GM04504 (cell line): ENCODE measurements at regions not wholly inside any gene's neighbourhood (a gene's known extent, or its start where the extent isn't known, plus 50 kb on each side); places are given as distances from the start of the nearest gene placed in this dataset.
"Not testable (repeated sequence)": the region's sequence is repeated elsewhere in the genome, so short reads cannot be mapped to it uniquely, and the experiment has no call there.

ENCODE experiments used
- DNase-seq: peaks from one replicate; pipeline ENCODE4 v3.0.0-alpha.2; 2012; ENCODE audit warnings: low read depth

DNA sequence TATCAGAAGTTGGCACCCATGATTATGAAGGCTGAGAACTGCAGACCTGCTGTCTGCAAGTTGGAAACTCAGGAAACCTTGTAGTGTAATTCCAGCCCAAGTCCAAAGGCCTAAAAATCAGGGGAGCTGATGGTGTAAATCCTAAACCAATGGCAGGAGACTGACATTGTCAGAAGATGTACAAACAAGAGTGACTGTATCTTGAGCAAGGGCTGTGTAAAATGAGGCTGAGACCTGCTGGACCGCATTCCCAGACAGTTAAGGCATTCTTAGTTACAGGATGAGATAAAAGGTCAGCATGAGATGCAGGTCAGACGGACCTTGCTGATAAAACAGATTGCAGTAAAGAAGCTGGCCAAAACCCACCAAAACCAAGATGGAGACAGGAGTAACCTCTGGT is 147.7 kb downstream of the COG6 start:
- DNase-seq = no peak

DNA sequence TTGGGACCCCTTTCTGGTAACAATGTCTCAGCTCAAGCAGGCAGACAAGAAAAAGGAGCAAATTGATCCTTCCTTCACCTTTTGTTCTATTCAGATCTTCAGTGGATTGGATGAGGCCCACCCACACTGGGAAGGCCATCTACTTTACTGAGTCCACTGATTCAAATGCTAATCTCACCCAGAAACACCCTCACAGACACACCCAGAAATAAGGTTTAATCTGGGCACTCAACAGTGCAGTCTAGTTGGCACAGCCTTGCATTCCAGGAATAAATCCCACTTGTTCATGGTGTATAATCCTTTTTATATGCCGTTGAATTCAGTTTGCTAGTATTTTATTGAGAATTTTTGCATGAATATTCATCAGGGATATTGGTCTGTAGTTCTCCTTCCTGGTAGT is 148.4 kb downstream of the COG6 start:
- no peak for DNase-seq

DNA sequence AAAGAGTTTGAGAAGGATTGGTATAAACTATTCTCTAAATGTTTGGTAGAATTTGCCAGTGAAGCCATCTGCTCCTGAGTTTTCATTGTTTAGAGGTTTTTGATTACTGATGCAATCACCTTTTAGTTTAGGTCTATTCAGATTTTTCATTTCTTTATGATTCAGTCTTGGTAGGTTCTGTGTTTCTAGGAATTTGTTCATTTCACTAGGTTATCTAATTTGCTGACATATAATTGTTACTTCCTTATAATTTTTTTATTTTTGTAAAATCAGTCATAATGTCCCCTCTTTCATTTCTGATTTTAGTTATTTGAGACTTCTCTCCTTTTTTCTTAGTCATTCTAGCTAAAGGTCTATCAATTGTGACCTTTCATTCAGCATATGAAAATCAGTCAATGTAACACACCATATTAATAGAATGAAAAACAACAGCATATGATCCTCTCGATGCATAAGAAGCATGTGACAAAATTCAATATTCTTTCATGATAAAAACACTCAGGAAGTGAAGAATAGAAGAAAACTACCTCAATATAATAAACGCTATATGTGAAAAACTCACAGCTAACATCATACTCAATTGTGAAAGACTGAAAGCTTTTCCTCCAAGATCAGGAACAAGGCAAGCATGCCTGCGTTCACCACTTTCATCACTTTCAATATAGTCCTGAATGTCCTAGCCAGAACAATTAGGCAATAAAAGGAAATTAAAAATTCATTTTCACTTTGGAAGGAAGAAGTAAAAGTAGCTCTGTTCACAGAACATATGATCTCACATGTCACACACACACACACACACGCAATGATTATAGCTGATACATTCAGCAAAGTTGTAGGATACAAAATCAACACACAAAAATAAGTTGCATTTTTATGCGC is 149.1 kb downstream of the COG6 start:
- DNase-seq = no peak

DNA sequence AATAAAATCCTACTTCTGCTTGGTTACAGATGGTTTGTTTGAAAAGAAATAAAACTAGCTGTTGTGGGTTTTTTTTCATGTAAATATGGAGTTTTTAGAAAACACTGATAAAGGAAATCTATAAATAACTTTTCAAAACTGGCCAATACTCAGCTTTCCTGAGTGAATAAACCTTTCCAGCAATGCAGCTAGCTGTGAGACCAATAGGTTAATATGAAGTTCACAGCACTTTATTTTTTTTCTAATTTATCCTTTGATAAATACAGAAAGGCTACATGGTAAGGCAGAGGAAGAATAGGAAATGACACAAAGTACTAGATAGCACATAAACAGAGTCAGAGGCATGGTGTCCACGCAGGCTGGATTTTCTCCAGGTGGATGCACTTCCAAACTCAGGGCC is 154.0 kb downstream of the COG6 start:
- DNase-seq = no peak

DNA sequence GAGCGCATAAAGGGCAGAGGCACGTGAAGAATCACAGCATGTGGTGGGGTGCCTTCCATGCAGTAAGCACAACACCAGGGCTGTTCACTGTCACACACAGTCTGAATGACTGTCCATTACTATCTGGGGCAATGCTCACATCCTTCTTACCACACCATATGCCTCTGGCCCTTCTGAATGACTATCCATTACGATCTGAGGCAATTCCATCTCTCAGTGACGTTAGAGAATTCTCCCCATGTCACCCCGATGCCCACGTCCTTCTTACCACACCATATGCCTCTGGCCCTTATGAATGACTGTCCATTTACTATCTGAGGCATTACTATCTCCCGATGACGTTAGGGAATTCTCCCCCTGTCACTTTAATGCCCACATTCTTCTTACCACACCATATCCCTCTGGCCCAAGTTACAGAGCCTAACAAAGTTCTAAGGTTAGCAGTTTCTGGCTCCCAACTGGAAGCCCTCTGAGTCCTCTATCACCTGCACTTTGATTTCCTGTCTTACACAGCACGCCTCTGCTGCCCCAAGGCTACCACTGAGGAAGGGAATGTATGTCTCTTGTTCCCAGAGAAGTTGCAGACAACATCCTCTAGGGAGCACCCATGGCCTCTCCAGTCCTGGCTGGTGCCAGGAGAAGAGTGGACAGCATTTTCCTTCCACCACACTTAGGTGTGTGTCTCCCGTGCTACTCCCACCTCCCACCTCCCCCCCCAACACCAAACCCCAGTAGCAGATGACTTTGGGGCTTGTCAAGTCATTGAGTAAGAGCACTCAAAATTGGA is 154.8 kb downstream of the COG6 start:
- DNase-seq = no peak

DNA sequence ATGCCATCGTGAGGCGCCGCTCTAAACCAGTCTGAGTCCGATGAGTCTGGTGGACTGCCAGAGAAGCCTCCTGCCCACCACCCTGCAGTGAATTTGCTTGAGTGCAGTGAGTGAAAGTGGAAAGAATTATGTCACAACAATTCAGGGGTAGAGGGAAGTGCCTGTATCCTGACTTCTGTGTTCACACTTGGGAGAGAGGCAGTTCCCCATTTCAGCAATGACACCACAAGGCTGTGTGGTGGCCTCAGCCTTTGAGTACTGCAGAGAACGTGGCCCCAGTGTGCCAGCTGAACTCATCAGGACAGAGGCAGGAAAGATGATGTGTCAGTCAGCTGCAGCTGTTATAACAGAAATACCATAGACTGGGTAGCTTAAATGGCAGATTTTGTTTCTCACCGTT is 155.6 kb downstream of the COG6 start:
- DNase-seq = no peak

DNA sequence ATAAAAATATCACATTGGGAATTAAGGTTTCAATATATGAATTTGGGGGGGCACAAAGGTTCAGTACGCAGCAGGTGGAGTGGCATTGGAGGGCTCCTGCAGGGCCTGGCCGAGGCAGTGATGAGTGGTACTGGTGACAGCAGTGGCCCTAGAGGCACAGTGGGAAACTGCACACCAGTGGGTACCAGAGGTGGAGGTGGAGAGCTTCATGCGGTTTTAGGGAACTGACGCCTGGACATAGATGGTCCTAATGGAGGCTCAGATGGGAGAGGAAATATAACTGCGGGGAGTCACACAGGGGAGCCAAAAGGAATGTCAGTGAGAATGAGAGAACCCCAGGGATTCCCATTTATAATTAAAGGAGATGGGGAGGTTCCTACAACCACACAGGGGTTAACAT is 156.2 kb downstream of the COG6 start:
- no peak for DNase-seq

DNA sequence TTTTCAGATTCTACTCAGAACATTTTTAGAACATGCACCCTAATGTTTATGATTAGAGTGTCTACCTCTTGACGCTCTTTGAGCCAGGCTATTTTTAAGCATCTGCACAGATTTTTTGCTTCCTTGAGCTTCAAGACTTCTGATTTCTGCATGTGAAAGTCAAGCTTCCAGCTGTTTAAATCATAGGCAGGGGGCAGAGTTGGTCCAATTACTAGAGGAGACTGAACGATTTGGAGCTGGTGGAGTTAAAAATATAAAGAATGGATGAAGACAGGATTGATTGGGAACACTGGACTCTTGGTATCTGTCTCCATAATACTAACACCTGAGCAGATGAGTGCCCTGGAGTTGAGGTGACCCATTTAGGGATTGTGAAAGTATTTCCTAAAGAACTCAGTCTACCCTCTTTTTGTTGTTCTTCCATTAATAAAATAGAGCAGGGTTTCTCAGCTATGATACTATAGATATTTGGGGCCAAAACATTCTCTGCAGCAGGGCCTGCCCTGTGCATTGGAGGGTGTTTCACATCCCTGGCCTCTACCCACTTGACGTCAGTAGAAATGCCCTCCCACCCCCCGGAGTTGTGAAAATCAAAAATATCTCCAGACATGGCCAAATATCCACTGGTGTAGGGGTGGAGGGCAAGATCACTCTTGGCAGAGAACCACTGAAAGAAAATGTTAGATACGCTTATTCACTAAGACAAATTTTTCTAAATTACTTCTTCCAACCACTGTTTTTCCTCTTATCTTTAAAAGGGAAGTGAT is 160.1 kb downstream of the COG6 start:
- no peak for DNase-seq

DNA sequence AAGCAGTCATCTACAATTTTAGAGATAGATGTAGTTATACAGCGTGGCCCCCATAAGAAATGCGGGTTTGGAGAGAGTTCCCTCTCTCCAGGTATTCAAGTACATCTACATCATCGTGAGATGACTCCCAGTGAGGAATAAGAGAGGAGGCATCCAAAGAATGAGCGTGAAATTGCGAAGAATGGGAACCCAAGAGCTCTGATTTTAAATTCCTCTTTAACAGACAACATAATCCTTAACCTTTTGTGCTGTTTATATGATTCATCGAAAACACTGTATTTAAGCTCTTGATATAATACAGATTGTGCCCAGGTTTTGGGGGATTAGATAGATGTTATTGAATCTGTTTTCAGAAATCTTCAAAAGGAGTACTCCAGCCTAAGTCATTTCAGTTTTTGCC is 161.5 kb downstream of the COG6 start:
- no peak for DNase-seq

DNA sequence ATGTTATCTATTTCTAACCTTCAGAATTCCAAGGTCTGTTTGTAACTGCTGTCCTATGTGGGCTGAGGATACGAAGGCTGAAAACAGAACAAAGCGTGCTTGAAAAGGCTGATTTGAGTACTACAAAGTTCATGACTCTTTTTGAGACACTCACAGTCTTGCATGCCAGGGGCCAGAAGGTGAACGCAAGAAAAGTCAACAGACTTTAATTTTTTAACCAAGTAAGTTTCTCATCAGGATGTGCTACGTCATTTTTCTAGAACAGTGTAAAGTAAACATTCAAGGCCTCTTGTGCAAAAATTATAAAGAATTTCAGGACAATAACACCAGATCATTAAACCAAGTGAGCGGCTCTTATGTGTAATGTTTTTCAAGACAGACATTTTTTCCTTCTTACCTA is 163.5 kb downstream of the COG6 start:
- DNase-seq = no peak

DNA sequence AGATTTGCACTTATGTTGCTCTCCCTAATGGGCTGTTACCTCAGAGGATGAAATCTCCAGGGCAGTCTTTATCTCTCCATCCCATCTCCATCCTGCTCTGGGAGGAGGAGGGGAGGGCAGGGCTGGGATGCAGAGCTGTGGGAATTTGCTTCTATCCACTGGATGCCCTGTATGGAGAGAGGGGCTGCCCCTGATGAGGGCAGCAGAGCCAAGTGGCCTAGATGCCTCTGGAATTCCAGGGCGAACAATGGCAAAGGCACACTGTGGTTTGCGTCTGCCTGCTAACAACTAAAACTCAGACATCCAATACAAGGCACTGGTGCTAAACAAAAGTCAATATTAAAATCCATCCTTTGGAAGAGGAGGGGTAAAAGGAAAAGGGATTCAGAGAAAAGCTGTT is 165.1 kb downstream of the COG6 start:
- DNase-seq = no peak

DNA sequence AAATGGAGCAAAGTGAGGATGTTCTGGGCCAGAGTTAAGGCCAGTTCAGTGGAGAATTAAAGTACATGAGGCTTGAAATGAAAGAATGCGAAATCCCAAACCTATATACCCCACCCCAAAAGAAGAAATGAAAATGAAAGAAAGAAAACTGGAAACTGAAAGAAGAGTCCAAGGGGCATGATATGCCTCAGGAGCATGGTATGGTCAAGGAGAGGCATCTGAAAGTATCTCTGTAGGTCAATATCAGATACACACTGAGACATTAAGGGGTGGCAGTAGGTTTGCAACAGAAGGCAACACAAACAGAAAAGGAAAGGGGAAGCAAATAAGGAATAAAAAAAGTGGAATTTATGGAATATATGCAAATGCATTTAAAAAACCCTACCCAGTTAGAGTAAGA is 166.5 kb downstream of the COG6 start:
- DNase-seq = no peak

DNA sequence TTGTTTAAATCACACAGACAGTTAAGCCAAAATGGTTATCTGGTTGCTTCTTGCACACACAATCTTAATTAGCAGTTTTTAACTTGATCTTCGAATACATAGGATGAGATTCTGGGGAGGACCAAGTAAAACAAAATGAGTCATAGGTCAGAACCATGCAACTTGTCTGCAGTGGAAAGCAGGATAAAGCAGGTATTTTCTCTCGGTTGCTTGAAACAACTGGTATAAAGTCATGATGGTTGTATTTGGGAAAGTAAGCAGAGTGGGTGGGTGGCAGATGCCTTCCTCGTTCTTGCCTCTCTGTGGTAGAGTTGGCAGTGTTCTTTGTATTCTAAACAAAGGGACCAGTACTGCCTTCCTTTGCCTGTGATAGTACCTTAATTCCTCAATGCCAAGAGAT is 167.0 kb downstream of the COG6 start:
- no peak for DNase-seq

DNA sequence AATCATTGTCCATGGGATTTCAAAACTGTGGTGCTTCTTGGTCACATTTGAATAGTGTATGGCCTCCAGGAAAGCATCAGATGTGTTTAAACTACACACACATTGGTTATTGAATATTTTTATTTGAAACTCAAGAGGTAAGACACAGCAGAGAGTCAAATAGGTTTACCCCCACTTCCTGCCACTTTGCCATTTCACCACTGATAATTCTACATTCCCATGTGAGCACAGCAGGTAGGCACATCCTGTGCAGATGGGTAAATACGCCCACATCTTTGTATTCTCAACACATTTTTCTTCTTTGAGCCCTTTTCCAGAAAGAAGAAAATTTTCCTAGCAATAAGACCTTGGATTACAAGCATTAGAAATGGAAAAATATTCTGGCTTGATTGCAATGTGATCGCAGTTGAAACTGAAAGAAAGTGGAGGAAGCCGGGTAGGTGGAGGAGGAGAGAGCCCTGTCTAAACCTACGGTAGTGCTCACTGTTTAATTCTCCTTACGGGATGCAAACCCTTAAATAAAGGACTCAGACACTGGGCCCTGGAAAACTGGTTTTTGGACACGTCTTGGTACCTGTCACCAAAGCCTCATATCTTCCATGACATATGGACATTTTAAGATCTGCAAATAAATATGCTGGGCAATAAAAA is 167.7 kb downstream of the COG6 start:
- no peak for DNase-seq

DNA sequence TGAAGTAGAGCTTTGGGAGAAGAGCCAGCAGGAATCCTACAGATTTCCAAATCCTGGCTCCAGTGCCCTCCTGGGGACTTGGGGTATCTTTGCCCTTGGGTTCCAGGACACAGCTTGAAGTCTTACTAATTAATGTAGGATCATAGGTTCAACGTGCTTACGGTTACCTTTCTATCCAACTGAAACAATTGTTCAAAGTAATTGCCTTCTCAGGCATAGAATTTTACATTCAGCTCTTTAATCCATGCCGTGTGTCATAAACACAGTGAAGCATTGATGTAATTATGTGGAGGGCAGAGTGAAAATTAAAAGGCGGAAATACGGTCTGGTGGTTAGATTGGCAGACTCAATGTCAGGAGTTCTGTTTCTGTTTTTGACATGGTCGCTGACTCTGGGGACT is 170.4 kb downstream of the COG6 start:
- no peak for DNase-seq

DNA sequence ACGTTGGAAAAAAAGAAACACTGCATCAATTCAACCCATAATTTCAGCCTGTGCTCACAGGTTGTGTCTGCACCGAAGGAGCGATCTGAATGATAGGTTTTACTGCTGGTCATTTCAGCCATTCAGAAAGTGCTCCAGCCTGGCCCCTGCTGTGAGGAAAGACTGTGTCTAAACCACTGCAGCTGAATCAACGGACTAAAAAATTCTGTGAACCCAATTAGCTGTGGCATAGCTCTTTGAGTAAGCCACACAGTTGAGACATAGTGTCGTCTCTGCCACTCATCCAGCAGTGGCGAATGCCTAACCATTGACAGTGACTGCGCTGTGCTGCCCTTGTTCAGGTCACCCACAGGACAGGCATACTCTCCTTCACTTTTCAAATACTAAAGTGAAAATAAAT is 179.8 kb downstream of the COG6 start:
- DNase-seq = no peak

DNA sequence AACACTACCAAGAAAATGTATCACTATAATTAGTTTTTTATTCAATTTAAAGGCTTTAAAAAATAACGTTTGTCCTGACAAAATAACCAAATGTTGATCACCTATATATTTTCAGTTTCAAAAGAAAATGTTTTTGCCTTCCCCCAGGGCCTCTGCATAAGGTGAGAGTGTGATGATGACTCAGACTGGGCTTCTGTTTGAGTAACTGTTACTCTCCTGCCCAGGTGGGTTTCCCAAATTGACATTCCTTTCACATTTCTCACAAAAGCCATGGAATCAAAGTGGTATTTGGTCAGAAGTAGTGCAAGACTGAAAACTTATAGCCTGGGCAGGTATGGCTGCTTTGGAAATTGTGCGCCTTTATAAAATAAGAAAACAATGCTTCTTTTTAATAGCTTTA is 180.6 kb downstream of the COG6 start:
- no peak for DNase-seq

DNA sequence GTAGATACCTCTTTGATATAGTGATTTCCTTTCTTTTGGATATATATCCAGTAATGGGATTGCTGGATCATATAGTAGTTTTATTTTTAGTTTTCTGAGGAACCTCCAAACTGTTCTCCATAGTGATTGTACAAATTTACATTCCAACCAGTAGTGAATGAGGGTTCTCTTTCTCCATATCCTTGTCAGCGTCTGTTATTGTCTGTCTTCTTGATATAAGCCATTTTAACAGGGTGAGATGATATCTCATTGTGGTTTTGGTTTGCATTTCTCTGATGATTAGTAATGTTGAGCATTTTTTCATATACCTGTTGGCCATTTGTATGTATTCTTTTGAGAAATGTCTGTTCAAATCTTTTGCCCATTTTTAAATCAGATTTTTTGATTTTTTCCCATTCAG is 182.4 kb downstream of the COG6 start:
- DNase-seq = not testable (repeated sequence)

DNA sequence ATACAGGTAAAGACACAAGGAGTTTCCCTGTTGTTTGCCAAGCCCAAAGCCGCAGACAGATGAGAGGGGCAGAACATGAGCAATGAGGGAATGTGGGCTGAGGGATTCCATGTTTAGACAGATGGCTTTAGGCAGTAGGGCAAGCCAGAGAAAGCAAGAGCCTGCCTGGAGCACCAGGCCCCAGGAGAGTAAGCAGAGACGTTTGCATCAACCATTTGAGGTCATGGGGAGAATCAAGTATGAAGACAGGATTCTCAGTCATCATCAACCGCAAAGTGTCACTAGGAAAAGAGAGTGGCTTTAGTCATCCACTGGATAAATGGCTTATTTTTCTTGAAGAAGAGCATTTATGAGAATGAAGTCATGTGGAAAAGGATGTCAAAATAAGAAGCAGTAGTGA is 184.7 kb downstream of the COG6 start:
- DNase-seq = no peak

DNA sequence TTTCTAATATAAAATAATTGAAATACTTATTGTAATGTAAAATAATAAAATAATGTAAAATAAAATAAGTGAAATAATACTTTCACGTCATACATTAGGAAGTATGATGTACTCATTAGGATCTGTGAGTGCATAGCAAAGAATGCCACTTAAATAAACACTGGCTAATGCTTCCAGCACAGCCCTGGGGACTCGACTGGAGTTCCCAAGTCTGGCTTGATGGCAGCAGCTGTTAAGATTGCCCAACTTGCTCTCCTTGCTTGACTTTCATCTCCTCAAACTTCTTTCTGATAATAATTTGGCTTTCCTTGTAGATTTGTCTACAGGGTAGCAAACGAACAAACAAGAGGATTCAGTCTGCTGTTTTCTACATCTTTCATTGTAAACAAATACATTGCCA is 191.9 kb downstream of the COG6 start:
- DNase-seq = no peak

DNA sequence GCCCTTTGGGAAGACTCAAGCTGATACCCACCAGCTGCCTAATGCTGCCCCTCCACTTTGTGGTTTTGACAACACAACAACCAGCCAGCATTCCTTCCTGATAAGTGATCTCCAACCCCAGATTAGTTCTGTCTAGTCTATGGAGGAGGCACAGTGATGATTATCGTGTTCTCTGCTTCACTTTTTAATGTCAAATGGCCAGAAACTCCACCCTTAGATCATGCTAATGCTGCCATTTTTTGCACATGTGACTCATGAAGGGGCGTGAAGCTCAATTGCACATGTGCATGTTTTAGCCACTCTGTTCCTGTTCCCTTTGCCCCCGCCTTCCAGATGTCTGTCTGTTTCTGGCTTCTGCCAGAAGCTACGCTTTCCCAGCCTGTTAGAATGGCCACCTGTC is 199.8 kb downstream of the COG6 start:
- DNase-seq = no peak

DNA sequence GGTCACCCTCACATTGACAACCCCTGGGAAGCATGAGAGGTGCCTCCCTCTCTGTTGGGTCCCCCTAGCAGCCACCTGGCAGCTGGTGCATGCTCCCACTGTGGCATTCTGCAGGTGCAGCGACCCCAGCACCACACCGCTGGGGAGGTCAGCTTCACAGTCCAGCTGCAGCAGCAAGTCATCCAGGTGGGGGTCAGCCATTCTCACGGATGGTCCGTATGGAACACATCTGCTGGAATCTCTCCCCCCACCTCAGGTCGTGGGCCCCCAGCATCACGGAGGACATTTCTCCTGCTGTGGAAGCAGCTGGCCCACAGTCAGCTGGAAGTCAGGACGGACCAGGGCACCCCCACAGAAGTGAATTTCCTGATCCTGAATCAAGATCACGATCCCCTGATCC is 201.3 kb downstream of the COG6 start:
- DNase-seq = no peak
